ENCODE measurements at regions not wholly inside any gene's neighbourhood (a gene's known extent, or its start where the extent isn't known, plus 50 kb on each side); places are given as distances from the start of the nearest gene placed in this dataset.

GRCh38 chr17:72022328-72023275 lies 98.2 kb upstream of the SOX9 start:
- DNase-seq: no peak

GRCh38 chr17:72024457-72024856 lies 96.4 kb upstream of the SOX9 start:
- no peak for DNase-seq

- DNase-seq: no peak
Measured at GRCh38 chr17:72025113-72025512, 95.7 kb upstream of the SOX9 start.

- DNase-seq: no peak
Measured at GRCh38 chr17:72030067-72030899, 90.5 kb upstream of the SOX9 start.

GRCh38 chr17:72031219-72031884 lies 89.5 kb upstream of the SOX9 start:
- DNase-seq: no peak

- DNase-seq: no peak
Measured at GRCh38 chr17:72033334-72033733, 87.5 kb upstream of the SOX9 start.

- DNase-seq: no peak
Measured at GRCh38 chr17:72034000-72034399, 86.8 kb upstream of the SOX9 start.

- DNase-seq: no peak
Measured at GRCh38 chr17:72038427-72038826, 82.4 kb upstream of the SOX9 start.

- DNase-seq: no peak
Measured at GRCh38 chr17:72039490-72039889, 81.3 kb upstream of the SOX9 start.

- DNase-seq: no peak
Measured at GRCh38 chr17:72046178-72046577, 74.6 kb upstream of the SOX9 start.

- DNase-seq: no peak
Measured at GRCh38 chr17:72046643-72047612, 73.9 kb upstream of the SOX9 start.

- DNase-seq: no peak
Measured at GRCh38 chr17:72049914-72050313, 70.9 kb upstream of the SOX9 start.

- DNase-seq: no peak
Measured at GRCh38 chr17:72053036-72053435, 67.8 kb upstream of the SOX9 start.

GRCh38 chr17:72053449-72053848 lies 67.4 kb upstream of the SOX9 start:
- DNase-seq: no peak

GRCh38 chr17:72056155-72056554 lies 64.7 kb upstream of the SOX9 start:
- no peak for DNase-seq

- DNase-seq: no peak
Measured at GRCh38 chr17:72056727-72057290, 64.0 kb upstream of the SOX9 start.

GRCh38 chr17:72060084-72060483 lies 60.7 kb upstream of the SOX9 start:
- DNase-seq: no peak

GRCh38 chr17:72063262-72063661 lies 57.6 kb upstream of the SOX9 start:
- no peak for DNase-seq

- no peak for DNase-seq
Measured at GRCh38 chr17:72063756-72064450, 56.9 kb upstream of the SOX9 start.

- DNase-seq: no peak
Measured at GRCh38 chr17:72064606-72065193, 56.1 kb upstream of the SOX9 start.

GRCh38 chr17:72065556-72065955 lies 55.3 kb upstream of the SOX9 start:
- DNase-seq: no peak

Data from stimulated activated CD4-positive, alpha-beta T cell treated with anti-CD3 and anti-CD28 coated beads, Interleukin-2, amount 100 ng/mL, for 48 hours (primary cell).